Mononuclear cell (primary cell): ENCODE measurements at regions not wholly inside any gene's neighbourhood (a gene's known extent, or its start where the extent isn't known, plus 50 kb on each side); places are given as distances from the start of the nearest gene placed in this dataset.
"Not testable (repeated sequence)": the region's sequence is repeated elsewhere in the genome, so short reads cannot be mapped to it uniquely, and the experiment has no call there.

Experiments used
- H3K27me3 ChIP-seq: 2 replicates; pipeline ENCODE4 v1.6.0; 2011; ENCODE audit warnings: low read length, control low read depth; ENCODE audit not compliant: insufficient read depth
- H3K4me1 ChIP-seq: 2 replicates; pipeline ENCODE4 v1.5.1; 2011; ENCODE audit warnings: mild to moderate bottlenecking, low read length, control low read depth; ENCODE audit not compliant: insufficient read depth
- H3K4me3 ChIP-seq: 2 replicates; pipeline ENCODE4 v1.5.1; 2011; ENCODE audit warnings: mild to moderate bottlenecking, low read length, moderate library complexity
- H3K9me3 ChIP-seq: 2 replicates; pipeline ENCODE4 v1.5.1; 2011; ENCODE audit warnings: low read depth, mild to moderate bottlenecking, control low read depth, low read length

GRCh38 chr14:71551291-71551950 lies 380.8 kb upstream of the RGS6 start:
- Histone ChIP-seq H3K4me3 (no peak overlapping the region), H3K4me1 (peaks cover 31% of the 10 kb centered on the region), H3K9me3 (no peaks in the 10 kb centered on the region), H3K27me3 (no peaks in the 10 kb centered on the region)

GRCh38 chr14:71552809-71553208 lies 379.4 kb upstream of the RGS6 start:
- Histone ChIP-seq H3K4me1 (peaks cover 36% of the 10 kb centered on the region), H3K4me3 (no peak overlapping the region), H3K9me3 (no peaks in the 10 kb centered on the region), H3K27me3 (no peaks in the 10 kb centered on the region)

GRCh38 chr14:71553779-71554178 lies 378.4 kb upstream of the RGS6 start:
- H3K9me3 ChIP-seq, result no peaks in the 10 kb centered on the region
- H3K27me3 ChIP-seq, result no peaks in the 10 kb centered on the region
- H3K4me3 ChIP-seq, result no peak overlapping the region
- peaks cover 36% of the 10 kb centered on the region for H3K4me1 ChIP-seq

- Histone ChIP-seq H3K9me3 (no peaks in the 10 kb centered on the region), H3K4me1 (peaks cover 36% of the 10 kb centered on the region), H3K27me3 (no peaks in the 10 kb centered on the region), H3K4me3 (no peak overlapping the region)
Measured at GRCh38 chr14:71554323-71554722, 377.9 kb upstream of the RGS6 start.

GRCh38 chr14:71554959-71555612 lies 377.1 kb upstream of the RGS6 start:
- H3K4me1 ChIP-seq, result peaks cover 32% of the 10 kb centered on the region

GRCh38 chr14:71555654-71556559 lies 376.3 kb upstream of the RGS6 start:
- H3K4me3 ChIP-seq, result no peak overlapping the region

More at GRCh38 chr14:71554959-71555612, 377.1 kb upstream of the RGS6 start:
- no peaks in the 10 kb centered on the region for H3K27me3 ChIP-seq
- H3K9me3 ChIP-seq, result no peaks in the 10 kb centered on the region
- no peak overlapping the region for H3K4me3 ChIP-seq

GRCh38 chr14:71556730-71557129 lies 375.5 kb upstream of the RGS6 start:
- Histone ChIP-seq H3K9me3 (no peaks in the 10 kb centered on the region), H3K4me1 (peaks cover 30% of the 10 kb centered on the region), H3K4me3 (no peak overlapping the region), H3K27me3 (no peaks in the 10 kb centered on the region)

More at GRCh38 chr14:71555654-71556559, 376.3 kb upstream of the RGS6 start:
- Histone ChIP-seq H3K27me3 (no peaks in the 10 kb centered on the region), H3K4me1 (peaks cover 30% of the 10 kb centered on the region), H3K9me3 (no peaks in the 10 kb centered on the region)

GRCh38 chr14:71557351-71557750 lies 374.9 kb upstream of the RGS6 start:
- Histone ChIP-seq H3K4me3 (no peak overlapping the region), H3K9me3 (no peaks in the 10 kb centered on the region), H3K27me3 (no peaks in the 10 kb centered on the region), H3K4me1 (peaks cover 30% of the 10 kb centered on the region)

GRCh38 chr14:71558943-71559342 lies 373.3 kb upstream of the RGS6 start:
- H3K27me3 ChIP-seq, H3K9me3 ChIP-seq, H3K4me3 ChIP-seq: not testable (repeated sequence)
- H3K4me1 ChIP-seq, result peaks cover 27% of the 10 kb centered on the region

GRCh38 chr14:71560751-71561150 lies 371.5 kb upstream of the RGS6 start:
- H3K4me1 ChIP-seq, result peaks cover 11% of the 10 kb centered on the region
- no peaks in the 10 kb centered on the region for H3K9me3 ChIP-seq
- no peaks in the 10 kb centered on the region for H3K27me3 ChIP-seq
- no peak overlapping the region for H3K4me3 ChIP-seq

GRCh38 chr14:71563492-71564153 lies 368.6 kb upstream of the RGS6 start:
- H3K27me3 ChIP-seq, result no peaks in the 10 kb centered on the region
- H3K4me3 ChIP-seq, result no peak overlapping the region
- no peaks in the 10 kb centered on the region for H3K4me1 ChIP-seq
- H3K9me3 ChIP-seq, result no peaks in the 10 kb centered on the region

GRCh38 chr14:71566276-71566675 lies 366.0 kb upstream of the RGS6 start:
- Histone ChIP-seq H3K27me3 (no peaks in the 10 kb centered on the region), H3K9me3 (no peaks in the 10 kb centered on the region), H3K4me1 (no peaks in the 10 kb centered on the region), H3K4me3 (no peak overlapping the region)

- H3K27me3 ChIP-seq, H3K9me3 ChIP-seq, H3K4me1 ChIP-seq, H3K4me3 ChIP-seq: not testable (repeated sequence)
Measured at GRCh38 chr14:71567499-71568133, 364.6 kb upstream of the RGS6 start.

- H3K27me3 ChIP-seq, result no peaks in the 10 kb centered on the region
- peaks cover 8% of the 10 kb centered on the region for H3K4me1 ChIP-seq
- H3K9me3 ChIP-seq, result no peaks in the 10 kb centered on the region
- H3K4me3 ChIP-seq, result no peak overlapping the region
Measured at GRCh38 chr14:71574976-71575375, 357.3 kb upstream of the RGS6 start.
